Sigmoid colon (tissue), 4 donors: ENCODE measurements at regions not wholly inside any gene's neighbourhood (a gene's known extent, or its start where the extent isn't known, plus 50 kb on each side); places are given as distances from the start of the nearest gene placed in this dataset.

Source experiments
- CTCF ChIP-seq, 4 experiments: fragments of 450-650 bp in 3 of 4; fragments of 200-600 bp in 1 of 4; IDR thresholded peaks; one replicate each; pipeline ENCODE4 v1.5.1; 2016 to 2019; ENCODE audit warnings: antibody characterized with exemption in 4 of 4, mild to moderate bottlenecking in 3 of 4, moderate library complexity in 2 of 4
- EP300 ChIP-seq, 4 donors: sonication (generic); formaldehyde crosslinking; IDR thresholded peaks; one replicate each; pipeline ENCODE4 v1.6.1; 2017; ENCODE audit warnings: antibody characterized with exemption in 4 of 4
- POLR2AphosphoS5 ChIP-seq, 4 donors: sonication (generic); formaldehyde crosslinking; IDR thresholded peaks; one replicate each; pipeline ENCODE4 v1.6.1; 2017; ENCODE audit warnings: antibody characterized with exemption in 4 of 4

GRCh38 chr9:86800681-86801080 is 146.6 kb downstream of the GAS1 start:
- no peak for TF ChIP-seq CTCF (IDR thresholded peaks at IDR 0.05)
- TF ChIP-seq EP300 (IDR thresholded peaks at IDR 0.05): no peak
- TF ChIP-seq POLR2AphosphoS5 (IDR thresholded peaks at IDR 0.05): no peak
